NCI-H1417 treated with DMSO at 0.1 percent for 48 hours (cell line): ENCODE measurements at regions not wholly inside any gene's neighbourhood (a gene's known extent, or its start where the extent isn't known, plus 50 kb on each side); places are given as distances from the start of the nearest gene placed in this dataset.

Experiments
- DNase-seq: peaks from one replicate; lab custom pipeline; 2025; lab: John Stamatoyannopoulos, UW

DNA sequence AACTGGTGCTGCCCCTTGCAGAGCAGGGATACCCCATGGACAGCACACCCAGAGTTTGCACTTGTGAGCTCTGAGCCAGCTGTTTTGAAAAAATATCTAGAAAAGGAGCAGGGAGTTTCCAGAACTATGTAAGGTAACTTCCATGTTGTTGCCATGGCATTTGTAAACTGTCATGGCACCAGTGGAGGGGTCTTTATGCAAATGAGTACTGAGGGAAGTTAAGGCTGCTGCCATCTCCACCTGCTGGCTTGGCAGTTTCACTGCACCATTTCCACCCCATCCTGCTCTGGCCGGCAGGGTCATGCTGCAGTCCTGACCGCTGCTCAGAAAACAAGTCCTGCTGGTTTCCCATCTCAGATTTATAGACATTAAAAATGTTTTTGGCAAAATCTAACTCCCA is 52.3 kb upstream of the SNTG2 start:
- no peak for DNase-seq

DNA sequence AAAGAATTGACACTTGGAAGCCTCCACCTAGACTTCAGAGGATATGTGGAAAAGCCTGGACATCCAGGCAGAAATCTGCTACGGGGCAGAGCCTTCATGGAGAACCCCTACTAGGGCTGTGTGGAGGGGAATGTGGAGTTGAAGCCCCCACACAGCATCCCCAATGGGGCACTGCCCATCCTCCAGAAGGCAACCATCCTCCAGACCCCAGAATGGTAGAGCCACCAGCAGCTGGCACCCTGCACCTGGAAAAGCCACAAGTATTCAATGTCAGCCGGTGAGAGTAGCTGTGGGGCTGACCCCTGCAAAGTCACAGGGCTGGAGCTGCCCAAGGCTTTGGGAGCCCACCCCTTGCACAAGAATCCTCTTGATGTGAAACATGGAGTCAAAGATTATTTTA is 53.6 kb upstream of the SNTG2 start:
- no peak for DNase-seq

DNA sequence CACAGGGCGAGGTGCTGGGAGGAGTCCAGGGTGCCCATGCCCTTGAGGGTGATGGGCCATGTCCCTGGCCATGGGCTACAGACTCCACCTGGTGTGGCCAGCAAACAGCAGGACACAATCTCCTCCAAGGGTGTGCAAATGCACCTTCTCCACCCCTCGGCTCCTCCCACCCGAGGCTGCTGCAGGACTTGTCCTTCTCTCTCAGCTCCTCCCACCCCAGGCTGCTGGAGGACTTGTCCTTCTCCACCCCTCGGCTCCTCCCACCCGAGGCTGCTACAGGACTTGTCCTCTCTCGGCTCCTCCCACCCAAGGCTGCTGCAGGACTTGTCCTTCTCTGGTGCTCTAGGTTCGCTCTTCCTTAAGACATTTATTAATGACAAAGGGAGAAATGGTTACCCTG is 57.3 kb upstream of the SNTG2 start:
- DNase-seq: no peak

DNA sequence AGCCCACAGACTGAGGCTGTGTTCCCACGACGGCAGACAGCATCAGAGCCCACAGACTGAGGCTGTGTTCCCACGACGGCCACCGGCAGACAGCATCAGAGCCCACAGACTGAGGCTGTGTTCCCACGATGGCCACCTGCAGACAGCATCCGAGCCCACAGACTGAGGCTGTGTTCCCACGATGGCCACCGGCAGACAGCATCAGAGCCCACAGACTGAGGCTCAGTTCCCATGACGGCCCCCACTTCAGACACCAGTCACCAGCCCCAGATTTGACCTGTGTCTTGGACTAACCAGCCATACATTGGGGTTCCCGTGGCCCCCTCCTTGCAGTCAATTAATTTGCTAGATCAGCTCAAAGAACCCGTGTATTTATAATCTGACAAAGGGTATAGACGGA is 57.8 kb upstream of the SNTG2 start:
- no peak for DNase-seq

DNA sequence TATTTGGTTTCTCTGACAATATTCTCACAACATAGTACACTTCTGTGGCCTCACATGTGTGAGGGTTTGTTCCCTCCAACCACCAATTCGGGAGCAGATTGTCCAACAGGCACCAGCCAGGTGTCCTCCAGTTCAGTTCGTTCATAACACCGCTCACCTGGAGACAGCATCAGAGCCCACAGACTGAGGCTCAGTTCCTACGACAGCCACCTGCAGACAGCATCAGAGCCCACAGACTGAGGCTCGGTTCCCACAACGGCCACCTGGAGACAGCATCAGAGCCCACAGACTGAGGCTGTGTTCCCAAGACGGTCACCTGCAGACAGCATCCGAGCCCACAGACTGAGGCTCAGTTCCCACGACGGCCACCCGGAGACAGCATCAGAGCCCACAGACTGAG is 58.2 kb upstream of the SNTG2 start:
- no peak for DNase-seq

DNA sequence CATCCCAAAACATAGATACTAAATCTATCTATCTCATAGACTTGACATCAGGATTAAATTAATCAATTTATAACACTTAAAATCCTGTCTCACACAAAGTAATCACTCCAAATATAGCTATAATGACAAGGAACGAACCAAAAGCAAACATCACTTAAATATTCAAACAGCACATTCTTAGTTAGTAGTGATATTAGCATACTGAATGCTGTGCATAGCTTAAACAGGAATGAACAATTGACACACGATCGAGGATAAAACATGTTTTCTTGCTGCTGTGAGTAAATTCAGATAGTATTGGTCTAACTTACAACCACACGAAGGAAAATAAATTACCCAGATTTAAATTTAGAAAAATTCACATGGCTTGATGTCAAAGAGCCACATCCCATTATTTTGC is 58.9 kb upstream of the SNTG2 start:
- DNase-seq: no peak

DNA sequence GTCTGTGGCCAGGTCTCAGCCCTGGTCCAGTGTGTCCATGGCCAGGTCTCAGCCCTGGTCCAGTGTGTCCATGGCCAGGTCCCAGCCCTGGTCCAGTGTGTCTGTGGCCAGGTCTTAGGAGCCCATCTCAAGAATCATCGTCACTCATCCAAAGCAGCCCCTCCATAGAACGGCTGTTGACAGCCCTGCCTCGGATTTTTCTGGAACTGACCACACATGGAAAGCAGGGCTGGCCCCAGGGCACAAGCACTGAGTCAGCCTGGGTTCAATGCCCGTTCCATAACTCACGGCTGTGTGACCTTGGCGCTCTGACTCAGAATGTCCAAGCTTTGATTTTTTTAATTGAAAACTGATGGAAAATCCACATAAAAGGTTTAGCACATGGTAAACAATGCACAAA is 59.9 kb upstream of the SNTG2 start:
- DNase-seq: no peak

DNA sequence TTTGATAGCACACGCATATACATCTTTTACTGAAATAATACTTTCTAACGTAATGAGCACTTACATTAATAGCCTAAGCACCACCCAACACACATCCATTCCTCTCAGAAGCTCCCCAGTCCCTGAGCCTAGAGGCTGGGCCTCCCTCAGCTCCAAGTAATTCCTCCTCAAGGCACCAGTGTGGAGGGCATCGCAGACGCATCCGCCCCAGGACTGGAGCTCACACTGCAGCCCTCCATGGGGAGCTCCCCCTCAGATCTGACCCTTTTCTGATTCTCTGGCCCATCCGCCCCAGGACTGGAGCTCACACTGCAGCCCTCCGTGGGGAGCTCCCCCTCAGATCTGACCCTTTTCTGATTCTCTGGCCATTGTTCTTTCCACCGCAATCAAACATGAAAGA is 60.4 kb upstream of the SNTG2 start:
- DNase-seq: no peak

DNA sequence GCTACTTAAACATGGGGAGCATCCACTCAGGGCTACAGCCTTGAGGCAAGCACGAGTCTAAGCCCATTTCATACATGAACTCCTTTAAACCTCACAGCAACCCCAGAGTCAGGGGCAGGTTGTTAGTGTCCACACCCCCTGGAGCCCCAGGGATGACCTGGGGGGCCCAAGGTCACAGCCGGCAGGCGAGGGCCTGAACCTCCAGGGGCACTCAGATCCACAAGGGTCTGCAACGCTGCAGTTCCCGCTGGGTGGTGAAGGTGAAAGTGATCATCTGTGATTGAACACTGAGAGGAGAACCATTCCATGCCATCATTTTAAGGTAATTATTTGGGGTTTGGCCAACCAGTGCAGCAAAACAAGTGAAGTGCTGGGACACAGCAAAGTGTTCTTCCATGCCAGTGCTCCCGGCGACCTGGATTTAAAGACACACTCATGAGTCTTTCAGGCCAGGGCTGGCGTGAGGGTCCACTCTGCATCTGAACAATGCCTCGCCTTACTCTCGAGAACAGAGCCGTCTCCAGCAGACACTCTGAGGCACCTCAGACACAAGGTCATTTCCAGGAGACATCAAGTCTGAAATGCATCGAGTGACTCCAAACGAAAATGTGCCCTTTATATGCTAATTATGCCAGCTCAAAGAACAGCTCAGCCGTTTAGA is 61.6 kb upstream of the SNTG2 start:
- DNase-seq: no peak

DNA sequence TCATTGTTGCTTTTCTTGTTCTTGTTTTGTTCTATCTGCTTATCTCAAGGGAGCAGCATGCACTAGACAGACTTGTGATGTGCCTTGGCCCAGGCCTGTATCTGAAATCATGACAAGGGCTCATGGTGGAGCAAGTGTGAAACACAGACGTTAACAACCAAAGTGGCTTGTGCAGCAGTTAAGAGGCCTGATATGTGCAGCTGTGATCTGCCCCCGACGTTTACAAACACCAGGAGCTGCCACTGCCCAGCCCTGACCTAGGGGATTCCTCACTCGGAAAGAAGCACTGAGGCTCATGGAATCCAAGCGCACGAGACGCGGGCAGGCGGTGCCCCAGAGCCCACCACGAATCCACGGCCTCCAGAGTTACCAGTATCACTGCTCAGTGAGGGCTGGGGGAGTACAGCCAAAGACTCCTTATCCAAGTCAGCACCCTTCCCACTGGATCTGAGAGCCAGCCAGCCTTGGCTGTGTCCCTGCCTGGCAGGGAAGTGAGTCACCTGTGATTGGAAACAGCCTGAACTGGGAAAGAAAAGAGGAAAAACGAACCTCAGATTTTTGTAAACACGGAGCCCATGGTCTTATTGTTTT is 62.3 kb upstream of the SNTG2 start:
- no peak for DNase-seq

DNA sequence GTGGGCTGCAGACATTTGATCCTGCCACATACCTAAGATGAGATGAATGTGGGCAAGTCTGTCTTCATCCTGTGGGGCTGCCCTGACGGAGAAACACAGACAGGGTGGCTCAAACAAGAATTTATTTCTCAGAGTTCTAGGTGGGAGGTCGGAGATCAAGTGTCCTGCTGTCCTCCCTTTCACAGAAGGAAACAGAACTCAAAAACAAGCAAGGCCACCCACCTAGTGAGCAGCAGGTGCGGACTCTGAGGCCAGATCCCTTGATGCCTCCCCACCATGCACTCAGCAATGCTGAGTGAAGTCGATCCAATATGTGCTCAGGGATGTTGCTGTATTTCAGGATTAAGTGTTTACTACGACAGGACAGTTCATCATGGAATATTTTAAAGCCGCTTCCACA is 63.0 kb upstream of the SNTG2 start:
- DNase-seq: no peak

DNA sequence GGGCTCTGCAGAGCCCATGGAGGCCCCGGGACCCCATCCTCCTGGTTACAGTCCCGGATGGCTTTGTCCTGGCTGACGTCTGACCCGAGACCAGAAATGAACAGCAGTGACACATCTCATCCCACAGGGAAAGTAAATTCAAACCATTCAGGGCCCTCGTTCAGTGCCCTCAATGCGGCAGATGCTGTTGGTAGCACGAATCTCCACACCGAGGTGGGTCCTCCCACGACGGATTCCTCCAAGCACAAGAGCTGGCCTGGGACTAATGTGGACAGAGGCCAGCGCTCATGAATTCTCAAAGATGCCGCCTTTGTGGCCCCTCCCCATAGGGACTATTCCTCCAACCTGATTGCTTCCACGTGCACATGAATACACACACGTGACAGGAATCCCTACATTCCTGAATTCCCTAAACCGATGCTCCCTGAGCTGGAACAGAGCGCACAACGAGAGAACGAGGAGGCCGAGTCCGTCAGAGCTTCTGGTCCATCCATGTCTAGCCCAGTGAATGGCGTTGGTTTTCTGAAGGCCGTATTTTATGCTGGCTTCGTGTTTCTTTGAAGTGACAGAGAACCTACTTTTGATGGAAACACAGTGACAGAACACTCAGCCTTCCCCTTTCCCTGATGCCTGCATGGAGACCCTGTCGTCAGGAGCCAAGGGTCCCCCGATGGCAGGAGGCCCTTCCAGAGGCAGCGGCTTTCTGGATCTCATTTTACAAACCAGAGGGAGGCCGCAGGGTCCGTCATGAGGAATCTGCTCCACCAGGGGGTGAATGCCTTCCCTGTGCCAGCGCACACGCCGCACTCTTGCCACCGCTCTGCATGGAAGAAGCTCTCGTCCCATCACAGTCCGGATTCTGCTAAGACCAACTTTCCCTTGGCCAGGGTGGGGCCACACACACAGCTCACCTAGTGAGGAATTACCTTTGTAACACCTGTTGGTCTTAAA is 64.3 kb upstream of the SNTG2 start:
- DNase-seq: no peak

DNA sequence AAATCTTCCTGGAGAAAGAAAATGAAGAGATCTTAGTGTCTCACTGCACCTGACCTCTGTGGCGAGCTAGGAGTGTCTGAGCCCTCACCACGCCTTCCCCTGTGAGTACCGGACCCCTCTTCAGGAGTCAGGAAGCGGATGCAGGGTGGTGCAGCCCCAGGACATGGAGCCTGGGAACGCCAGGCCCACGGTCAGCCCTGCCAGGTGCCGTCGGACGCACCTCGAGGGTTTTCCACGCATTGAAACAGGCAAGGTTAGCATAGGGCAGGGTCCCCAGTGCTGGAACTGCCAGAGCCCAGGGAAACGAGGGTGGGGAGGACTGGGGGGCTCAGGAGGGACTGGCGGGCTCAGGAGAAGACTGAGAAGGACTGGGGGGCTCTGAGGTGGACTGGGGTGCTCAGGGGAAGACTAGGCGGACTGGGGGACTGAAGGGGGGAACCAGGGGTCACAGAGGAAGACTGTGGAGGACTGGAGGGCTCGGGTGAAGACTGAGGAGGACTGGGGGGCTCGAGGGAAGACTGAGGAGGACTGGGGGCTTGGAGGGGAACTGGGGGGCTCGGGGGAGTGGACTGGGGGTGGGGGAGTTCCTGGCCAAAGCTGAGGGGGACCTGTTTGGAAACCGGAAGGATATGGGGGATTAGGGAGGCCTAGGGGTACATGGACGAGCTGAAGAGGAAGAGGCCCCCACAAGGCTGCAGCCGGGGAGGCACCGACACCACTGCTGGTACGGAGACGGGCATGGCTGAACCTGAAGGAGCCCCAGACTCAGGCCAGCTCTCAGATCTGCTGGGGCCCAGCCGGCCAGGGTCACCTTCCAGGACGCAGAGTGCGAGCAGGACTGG is 65.2 kb upstream of the SNTG2 start:
- no peak for DNase-seq

DNA sequence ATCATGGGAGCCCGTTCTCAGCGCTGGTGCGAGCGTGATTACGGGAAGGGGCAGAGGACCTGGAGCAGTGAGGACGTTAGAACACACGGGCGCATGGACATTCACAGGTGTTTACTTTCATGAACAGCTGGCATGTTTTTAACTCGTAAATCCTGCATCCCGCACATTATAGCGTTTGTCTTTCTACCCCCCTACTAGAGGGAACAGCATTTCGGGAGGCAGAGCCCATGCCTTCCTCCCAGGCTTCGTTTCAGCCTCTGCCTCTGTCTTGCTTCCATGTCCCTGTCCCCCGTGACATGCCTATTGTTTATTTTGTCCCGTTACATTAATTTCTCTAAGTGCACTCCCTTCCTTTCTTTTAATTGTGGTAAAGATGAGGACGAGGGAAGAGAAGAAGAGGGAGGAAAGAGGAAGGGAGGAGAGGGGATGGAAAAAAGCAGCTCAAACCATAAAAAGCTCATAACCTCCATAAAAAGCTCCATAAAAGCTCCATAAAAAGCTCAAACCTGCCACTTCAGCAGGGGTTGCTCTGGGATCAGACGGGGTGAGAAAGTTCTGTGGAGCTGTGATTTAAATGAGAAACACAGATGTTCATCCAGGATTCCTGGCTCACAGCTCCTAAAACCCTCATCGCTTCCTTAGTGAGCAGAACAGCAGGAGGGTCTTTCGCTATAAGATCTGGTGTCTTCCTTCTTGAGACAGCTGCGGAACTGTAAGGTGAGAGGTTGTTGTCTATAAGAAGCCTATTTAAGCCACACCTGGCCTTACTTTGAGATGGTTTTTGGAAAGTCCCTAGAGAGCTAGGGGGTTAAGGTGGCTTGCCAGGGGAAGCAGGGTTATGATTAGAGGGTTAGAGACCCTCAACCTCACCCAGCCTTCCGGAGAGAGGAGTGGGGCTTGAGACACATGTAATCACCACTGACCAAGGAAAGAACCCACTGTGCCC is 66.6 kb upstream of the SNTG2 start:
- no peak for DNase-seq

DNA sequence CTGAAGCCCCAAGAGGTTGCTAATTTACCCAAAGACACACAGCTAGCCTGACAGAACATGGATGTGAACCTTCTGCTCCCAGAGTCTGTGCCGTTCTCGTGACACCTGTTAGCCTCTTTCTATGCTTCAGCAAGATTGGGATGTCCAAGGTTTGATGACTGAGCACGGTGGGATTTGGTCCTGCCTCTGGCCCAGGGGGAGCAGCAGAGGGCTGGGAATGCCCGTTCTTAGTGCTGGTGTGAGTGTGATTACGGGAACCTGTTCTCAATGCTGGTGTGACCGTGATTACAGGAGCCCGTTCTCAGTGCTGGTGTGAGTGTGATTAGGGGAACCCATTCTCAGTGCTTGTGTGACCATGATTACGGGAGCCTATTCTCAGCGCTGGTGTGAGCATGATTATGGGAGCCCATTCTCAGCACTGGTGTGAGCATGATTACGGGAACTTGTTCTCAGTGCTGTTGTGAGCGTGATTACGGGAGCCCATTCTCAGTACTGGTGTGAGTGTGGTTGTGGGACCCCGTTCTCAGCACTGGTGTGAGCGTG is 67.3 kb upstream of the SNTG2 start:
- no peak for DNase-seq

DNA sequence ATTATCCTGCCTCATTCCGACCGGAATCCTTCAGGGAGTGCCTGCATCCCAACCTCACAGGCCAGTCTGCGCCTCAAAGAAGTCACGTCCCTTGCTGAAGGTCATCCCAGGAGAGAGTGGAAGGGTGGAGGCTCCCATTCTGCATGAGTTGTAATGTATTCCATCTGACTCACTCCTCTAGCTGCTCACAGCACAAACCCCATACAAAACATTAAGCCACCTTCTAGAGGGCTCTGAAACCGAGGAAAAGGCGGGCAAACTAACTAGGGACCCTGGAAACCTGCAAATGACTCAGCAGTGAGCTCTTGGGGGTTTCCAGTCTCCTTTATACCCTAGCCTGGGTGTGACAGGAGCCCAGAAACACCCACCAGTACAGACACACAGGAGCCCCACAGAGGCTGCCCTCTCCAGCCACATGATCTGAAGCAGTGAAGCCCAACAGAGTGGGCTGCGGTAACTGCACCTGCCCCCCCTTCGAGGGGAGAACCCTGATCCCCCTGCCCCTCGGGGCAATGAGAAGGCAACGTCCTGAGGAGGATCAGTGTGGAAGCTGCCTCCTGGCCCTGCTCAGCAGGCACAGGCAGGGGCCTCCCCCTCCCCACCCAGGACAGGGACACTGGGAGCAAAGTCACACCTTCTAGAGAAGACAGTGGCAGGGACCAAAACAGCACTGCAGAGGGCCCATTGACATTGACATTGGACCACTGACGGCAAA is 69.3 kb upstream of the SNTG2 start:
- no peak for DNase-seq

DNA sequence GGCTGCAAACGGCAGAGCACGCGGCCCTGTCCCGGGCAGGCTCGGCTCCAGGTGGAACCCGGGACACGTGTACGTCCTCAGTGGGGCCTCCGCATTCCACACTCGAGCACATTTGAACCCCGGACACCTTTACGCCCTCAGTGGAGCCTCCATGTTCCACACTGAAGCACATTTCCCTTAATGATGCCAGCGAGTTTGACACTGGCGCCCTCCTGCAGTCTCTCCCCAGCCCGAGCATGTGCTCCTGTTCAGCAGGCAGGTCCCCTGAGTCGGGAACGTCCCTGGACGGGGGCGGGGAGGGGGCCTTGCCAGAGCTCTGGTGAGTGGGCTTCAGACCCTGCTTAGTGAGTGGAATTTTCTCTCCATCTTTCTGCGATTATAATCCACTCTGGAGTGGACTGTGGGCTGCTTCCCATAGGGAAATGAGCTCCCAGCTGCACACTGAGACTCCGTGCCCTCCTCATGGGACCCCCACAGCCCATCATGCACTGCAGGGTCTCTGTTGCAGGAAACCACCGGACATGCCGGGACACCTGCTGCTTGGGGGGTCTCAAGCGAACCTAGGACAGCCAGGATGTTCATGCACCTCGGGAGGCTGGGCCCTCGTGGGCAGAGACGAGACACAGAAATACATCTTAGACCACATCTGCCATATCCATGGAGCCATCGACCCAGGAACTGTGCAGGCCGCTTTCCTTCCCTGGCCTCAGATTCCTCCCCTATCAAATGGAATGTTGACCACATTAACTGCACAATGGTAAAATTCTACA is 70.3 kb upstream of the SNTG2 start:
- DNase-seq: no peak

DNA sequence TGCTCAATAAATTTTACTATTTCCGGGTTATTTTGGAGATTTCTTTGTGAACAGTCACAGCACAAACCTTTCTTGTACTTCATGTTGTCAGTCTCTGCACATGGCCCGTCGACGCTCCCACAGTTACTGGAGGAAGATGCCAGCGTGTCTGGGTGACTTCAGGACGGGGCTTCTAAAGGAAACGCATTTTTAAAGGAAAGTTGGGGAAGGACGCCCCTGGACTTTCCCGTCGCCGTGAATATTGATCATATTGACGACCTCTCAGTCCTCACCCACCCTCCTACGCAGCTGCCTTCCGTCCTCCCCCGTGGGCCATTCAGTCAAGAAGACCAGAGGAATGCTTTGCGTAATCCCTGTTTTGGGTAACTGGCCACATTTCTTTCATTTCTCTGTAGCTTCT is 71.1 kb upstream of the SNTG2 start:
- DNase-seq: no peak

DNA sequence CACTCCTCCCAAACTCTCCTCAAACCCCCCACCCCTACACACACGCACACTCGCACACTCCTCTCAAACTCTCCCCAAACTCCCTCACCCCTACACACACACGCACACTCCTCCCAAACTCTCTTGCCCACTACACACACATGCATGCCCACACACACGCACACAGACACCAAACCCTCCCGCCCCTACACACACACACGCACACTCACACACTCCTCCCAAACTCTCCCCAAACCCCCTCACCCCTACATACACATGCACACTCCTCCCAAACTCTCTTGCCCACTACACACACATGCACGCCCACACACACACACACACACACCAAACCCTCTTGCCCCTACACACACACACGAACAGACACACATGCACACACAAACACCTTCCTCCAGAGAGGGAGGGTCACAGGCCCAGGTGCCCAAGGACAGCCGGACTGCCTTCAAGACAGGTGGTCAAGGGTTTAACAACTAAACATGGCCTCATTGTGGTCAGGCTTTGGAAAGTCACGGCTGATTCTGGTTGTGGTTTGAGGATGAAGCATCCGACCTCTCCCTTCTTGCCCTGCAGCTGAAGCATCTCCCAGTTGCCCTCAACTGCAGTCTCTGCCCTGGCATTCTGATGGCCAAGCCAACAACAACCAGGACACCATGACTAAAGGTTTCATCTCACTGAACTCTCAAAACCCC is 72.3 kb upstream of the SNTG2 start:
- DNase-seq: no peak
